A673 (cell line): ENCODE measurements at regions not wholly inside any gene's neighbourhood (a gene's known extent, or its start where the extent isn't known, plus 50 kb on each side); places are given as distances from the start of the nearest gene placed in this dataset.

Experiments
- BruUV-seq: library from RNA; stranded (reverse); fragments of 400-500 nt; replicated peaks from 2 replicates; lab custom pipeline; 2021; lab: Mats Ljungman, UMichigan
- CTCF ChIA-PET: fragments of 300-600 bp; sonication (Branson Sonifier 250); formaldehyde crosslinking; loops from one replicate; lab custom pipeline; 2022; ENCODE audit warnings: antibody characterized with exemption; lab: Charles Lee
- POLR2A ChIA-PET: fragments of 300-600 bp; sonication (Branson Sonifier 250); formaldehyde crosslinking; loops from one replicate; lab custom pipeline; 2022; ENCODE audit warnings: antibody characterized with exemption; ENCODE audit not compliant: low non-redundant PET; lab: Charles Lee
- DNase-seq: peaks from one replicate; pipeline ENCODE4 v3.0.0-alpha.2; 2015; ENCODE audit warnings: low spot score
- H3K27ac ChIP-seq: fragments of 200-600 bp; sonication (generic); 2 replicates; pipeline ENCODE4 v1.5.1; 2016; ENCODE audit warnings: mixed run types, low read depth, mild to moderate bottlenecking, mixed read lengths, antibody characterized with exemption, low read length; ENCODE audit not compliant: poor library complexity, severe bottlenecking
- H3K27me3 ChIP-seq: fragments of 200-600 bp; sonication (generic); replicated peaks from 2 replicates; pipeline ENCODE4 v1.6.1; 2017; ENCODE audit warnings: mixed run types, low read depth, mild to moderate bottlenecking, mixed read lengths, antibody characterized with exemption, low read length; ENCODE audit not compliant: insufficient read depth, poor library complexity
- H3K36me3 ChIP-seq: fragments of 200-600 bp; sonication (generic); 2 replicates; pipeline ENCODE4 v1.6.1; 2016; ENCODE audit warnings: mixed run types, mild to moderate bottlenecking, mixed read lengths, antibody characterized with exemption, low read length; ENCODE audit not compliant: insufficient read depth, poor library complexity, severe bottlenecking
- H3K4me1 ChIP-seq: fragments of 200-600 bp; sonication (generic); 2 replicates; pipeline ENCODE4 v1.6.1; 2017; ENCODE audit warnings: mixed run types, mild to moderate bottlenecking, mixed read lengths, antibody characterized with exemption, low read length; ENCODE audit not compliant: insufficient read depth, poor library complexity, severe bottlenecking
- H3K4me3 ChIP-seq: fragments of 200-600 bp; sonication (generic); 2 replicates; pipeline ENCODE4 v1.5.1; 2016; ENCODE audit warnings: low read depth, mixed run types, mild to moderate bottlenecking, mixed read lengths, low read length; ENCODE audit not compliant: poor library complexity, severe bottlenecking
- H3K9me3 ChIP-seq: fragments of 200-600 bp; sonication (generic); 2 replicates; pipeline ENCODE4 v1.6.1; 2016; ENCODE audit warnings: mixed run types, low read depth, mild to moderate bottlenecking, mixed read lengths, antibody characterized with exemption, low read length; ENCODE audit not compliant: poor library complexity, severe bottlenecking
- EZH2 ChIP-seq: fragments of 200-600 bp; sonication (generic); IDR thresholded peaks from 2 replicates; pipeline ENCODE4 v1.6.1; 2017; ENCODE audit warnings: borderline replicate concordance, low read depth, mild to moderate bottlenecking, mixed read lengths, antibody characterized with exemption, low read length; ENCODE audit not compliant: poor library complexity, severe bottlenecking
- intact Hi-C: fragments of 100-400 bp; cut with micrococcal nuclease; formaldehyde crosslinking; loops from one replicate; pipeline ENCODE4 v1.10.0; 2022; ENCODE audit not compliant: unreplicated experiment
- TF ChIP-seq, protein P1 (sequence below): fragments of 300-800, 200-600 bp; sonication (generic); conservative IDR thresholded peaks from 2 replicates; pipeline ENCODE4 v1.5.1; 2017; ENCODE audit warnings: low read depth, mild to moderate bottlenecking, antibody characterized with exemption, low read length, moderate library complexity, mixed read lengths

DNA sequence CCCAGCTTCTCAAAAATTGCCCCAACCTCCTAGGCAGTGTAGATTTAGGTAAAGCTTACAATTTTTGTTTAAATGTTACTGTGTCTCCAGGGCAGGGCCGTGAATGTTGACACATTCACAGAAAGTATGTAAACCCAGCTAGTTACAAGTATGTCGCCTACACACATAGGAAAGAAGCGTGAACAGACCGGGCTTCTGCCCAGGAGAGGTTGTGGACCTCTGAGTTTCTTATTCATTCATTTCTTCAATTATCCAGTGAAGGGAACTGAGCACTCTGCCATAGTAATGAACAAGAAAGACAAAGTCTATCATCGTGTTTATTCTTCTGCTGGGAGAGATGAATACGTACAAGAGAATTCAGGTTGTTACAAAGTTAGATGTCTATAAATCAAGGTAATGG lies 93.2 kb downstream of the TRIML1 start:
- H3K27me3 ChIP-seq: peaks cover 23% of the 10 kb centered on the region
- DNase-seq: no peak
- POLR2A ChIA-PET: no interaction called here
- no peaks in the 10 kb centered on the region for H3K4me1 ChIP-seq
- CTCF ChIA-PET: no interaction called here
- H3K27ac ChIP-seq: no peak overlapping the region
- no peaks in the 10 kb centered on the region for H3K9me3 ChIP-seq
- H3K36me3 ChIP-seq: no peaks in the 10 kb centered on the region
- intact Hi-C loops: no loop called here
- TF ChIP-seq, protein P1, sequence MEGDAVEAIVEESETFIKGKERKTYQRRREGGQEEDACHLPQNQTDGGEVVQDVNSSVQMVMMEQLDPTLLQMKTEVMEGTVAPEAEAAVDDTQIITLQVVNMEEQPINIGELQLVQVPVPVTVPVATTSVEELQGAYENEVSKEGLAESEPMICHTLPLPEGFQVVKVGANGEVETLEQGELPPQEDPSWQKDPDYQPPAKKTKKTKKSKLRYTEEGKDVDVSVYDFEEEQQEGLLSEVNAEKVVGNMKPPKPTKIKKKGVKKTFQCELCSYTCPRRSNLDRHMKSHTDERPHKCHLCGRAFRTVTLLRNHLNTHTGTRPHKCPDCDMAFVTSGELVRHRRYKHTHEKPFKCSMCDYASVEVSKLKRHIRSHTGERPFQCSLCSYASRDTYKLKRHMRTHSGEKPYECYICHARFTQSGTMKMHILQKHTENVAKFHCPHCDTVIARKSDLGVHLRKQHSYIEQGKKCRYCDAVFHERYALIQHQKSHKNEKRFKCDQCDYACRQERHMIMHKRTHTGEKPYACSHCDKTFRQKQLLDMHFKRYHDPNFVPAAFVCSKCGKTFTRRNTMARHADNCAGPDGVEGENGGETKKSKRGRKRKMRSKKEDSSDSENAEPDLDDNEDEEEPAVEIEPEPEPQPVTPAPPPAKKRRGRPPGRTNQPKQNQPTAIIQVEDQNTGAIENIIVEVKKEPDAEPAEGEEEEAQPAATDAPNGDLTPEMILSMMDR: no peak
- TF ChIP-seq EZH2: no peak
- no TSS peak for BruUV-seq
- no peak overlapping the region for H3K4me3 ChIP-seq

- TF ChIP-seq EZH2: no peak
- TF ChIP-seq, protein P1: no peak
- intact Hi-C loops: no loop called here
- POLR2A ChIA-PET: no interaction called here
- no peaks in the 10 kb centered on the region for H3K36me3 ChIP-seq
- no peaks in the 10 kb centered on the region for H3K9me3 ChIP-seq
- CTCF ChIA-PET: interaction anchor here (0.6 kb wide), 1 partner anchor 17 kb away, joined by 3 read pairs; no protein-coding TSS in a partner anchor
- no peak overlapping the region for H3K4me3 ChIP-seq
- no peaks in the 10 kb centered on the region for H3K4me1 ChIP-seq
- H3K27me3 ChIP-seq: peaks cover 2% of the 10 kb centered on the region
- no peak for DNase-seq
- no peak overlapping the region for H3K27ac ChIP-seq
- BruUV-seq: no TSS peak
These were observed 102.8 kb downstream of the TRIML1 start for GRCh38 chr4:188242041-188242440.

- no peak for DNase-seq
- Histone ChIP-seq H3K4me1 (no peaks in the 10 kb centered on the region), H3K36me3 (no peaks in the 10 kb centered on the region), H3K4me3 (no peak overlapping the region), H3K9me3 (no peaks in the 10 kb centered on the region), H3K27me3 (peaks cover 11% of the 10 kb centered on the region), H3K27ac (no peak overlapping the region)
- CTCF ChIA-PET: no interaction called here
- POLR2A ChIA-PET: no interaction called here
- no TSS peak for BruUV-seq
- TF ChIP-seq, protein P1: no peak
- no peak for TF ChIP-seq EZH2
- intact Hi-C loops: loop anchor here (5.0 kb wide), 1 partner anchor 638 kb away; no protein-coding TSS in a partner anchor
These were observed 106.4 kb downstream of the TRIML1 start for GRCh38 chr4:188245651-188246050.
